Ovary (tissue), 7 donors: ENCODE measurements at regions not wholly inside any gene's neighbourhood (a gene's known extent, or its start where the extent isn't known, plus 50 kb on each side); places are given as distances from the start of the nearest gene placed in this dataset.

Source experiments
- DNase-seq, 5 donors: peaks; one replicate each; pipeline ENCODE4 v3.0.0-alpha.2; 2019 to 2020
- H3K27ac ChIP-seq, 2 donors: fragments of 200-600 bp; one replicate each; pipeline versions ENCODE4 v1.5.1 to v1.8.0; 2019 to 2022
- H3K27me3 ChIP-seq: fragments of 200-600 bp; one replicate; pipeline ENCODE4 v1.8.0; 2022
- H3K36me3 ChIP-seq: fragments of 200-600 bp; sonication (generic); one replicate; pipeline ENCODE4 v1.5.1; 2019
- H3K4me1 ChIP-seq: one replicate; pipeline ENCODE4 v1.8.1; 2013; ENCODE audit warnings: mild to moderate bottlenecking, moderate library complexity; ENCODE audit not compliant: insufficient read depth
- H3K4me3 ChIP-seq: fragments of 200-600 bp; sonication (generic); one replicate; pipeline ENCODE4 v1.5.1; 2017
- H3K9me3 ChIP-seq, 2 donors: fragments of 200-600 bp in 1 of 2; sonication (generic) in 1 of 2; one replicate each; pipeline versions ENCODE4 v1.5.1 to v1.8.1; 2013 to 2019; ENCODE audit warnings: mild to moderate bottlenecking in 1 of 2, moderate library complexity in 1 of 2
- EP300 ChIP-seq: sonication (generic); formaldehyde crosslinking; IDR thresholded peaks from one replicate; pipeline ENCODE4 v1.6.1; 2017; ENCODE audit warnings: antibody characterized with exemption
- POLR2A ChIP-seq: fragments of 450-650 bp; IDR thresholded peaks from one replicate; pipeline ENCODE4 v1.6.1; 2017; ENCODE audit warnings: antibody characterized with exemption, mild to moderate bottlenecking, moderate library complexity
- WGBS, 3 donors: extraction: QIAGEN DNeasy Blood & Tissue Kit in 1 of 3; methylation state at CpG; one replicate each; pipeline versions ENCODE4 v1.1.5 to v1.1.7; 2013 to 2017; 5-methylcytosine and 5-hydroxymethylcytosine counted together
- intact Hi-C, 4 donors: fragments of 100-400 bp; cut with DNase I; formaldehyde crosslinking; loops; one replicate each; pipeline versions ENCODE4 v1.11.0 to v1.15.1; 2022 to 2023
- TF ChIP-seq, protein P1 (sequence below), 3 donors: fragments of 450-650 bp in 2 of 3; fragments of 200-600 bp in 1 of 3; IDR thresholded peaks; one replicate each; pipeline versions ENCODE4 v1.5.1 to v1.8.0; 2016 to 2022; ENCODE audit warnings: antibody characterized with exemption in 3 of 3, mild to moderate bottlenecking in 1 of 3
- donor health status: DM: no; HTN: no; CAD: no; lungs with moderate emphysema.
- donor health status: DM: no; HTN: no; CAD: no.
- donor health status: Bipolar disorder and iron deficiency.
- donor health status: DM: no; HTN: no; CAD: no.
- donor health status: DM: yes; HTN: yes; CAD: no.

DNA sequence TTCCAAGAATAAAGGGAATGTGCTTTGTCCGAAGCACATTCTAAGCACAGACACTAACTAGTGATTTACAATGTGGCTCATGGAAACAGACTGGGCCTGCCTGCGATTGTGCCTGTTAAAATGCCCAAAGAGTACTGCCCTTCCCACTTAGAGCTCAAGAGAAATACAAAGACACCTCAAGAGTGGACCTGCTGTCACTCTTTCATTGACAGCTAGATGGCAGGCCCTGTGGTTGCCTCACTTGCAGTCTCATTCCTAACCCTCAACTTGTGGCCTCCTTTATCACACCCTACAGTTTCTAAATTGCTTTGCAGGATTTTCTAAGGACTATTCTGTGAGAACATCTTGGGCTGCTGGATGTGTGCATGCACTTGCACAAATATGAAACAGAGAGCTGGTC, 331.0 kb upstream of the EMCN start:
- H3K4me3 ChIP-seq: no peak overlapping the region
- TF ChIP-seq POLR2A (no peak), EP300 (no peak)
- TF ChIP-seq, protein P1, sequence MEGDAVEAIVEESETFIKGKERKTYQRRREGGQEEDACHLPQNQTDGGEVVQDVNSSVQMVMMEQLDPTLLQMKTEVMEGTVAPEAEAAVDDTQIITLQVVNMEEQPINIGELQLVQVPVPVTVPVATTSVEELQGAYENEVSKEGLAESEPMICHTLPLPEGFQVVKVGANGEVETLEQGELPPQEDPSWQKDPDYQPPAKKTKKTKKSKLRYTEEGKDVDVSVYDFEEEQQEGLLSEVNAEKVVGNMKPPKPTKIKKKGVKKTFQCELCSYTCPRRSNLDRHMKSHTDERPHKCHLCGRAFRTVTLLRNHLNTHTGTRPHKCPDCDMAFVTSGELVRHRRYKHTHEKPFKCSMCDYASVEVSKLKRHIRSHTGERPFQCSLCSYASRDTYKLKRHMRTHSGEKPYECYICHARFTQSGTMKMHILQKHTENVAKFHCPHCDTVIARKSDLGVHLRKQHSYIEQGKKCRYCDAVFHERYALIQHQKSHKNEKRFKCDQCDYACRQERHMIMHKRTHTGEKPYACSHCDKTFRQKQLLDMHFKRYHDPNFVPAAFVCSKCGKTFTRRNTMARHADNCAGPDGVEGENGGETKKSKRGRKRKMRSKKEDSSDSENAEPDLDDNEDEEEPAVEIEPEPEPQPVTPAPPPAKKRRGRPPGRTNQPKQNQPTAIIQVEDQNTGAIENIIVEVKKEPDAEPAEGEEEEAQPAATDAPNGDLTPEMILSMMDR (IDR thresholded peaks at IDR 0.05): no peak
- no peaks in the 10 kb centered on the region for H3K36me3 ChIP-seq
- intact Hi-C loops: no loop called here
- 84 to 92% (median 90%) methylated on average over 2 of the region's 2 CpGs for WGBS, 3 donors
- no peaks in the 10 kb centered on the region for H3K27me3 ChIP-seq
- H3K27ac ChIP-seq: no peak overlapping the region
- H3K4me1 ChIP-seq: peaks cover 1% of the 10 kb centered on the region
- DNase-seq: no peak
- H3K9me3 ChIP-seq: no peaks in the 10 kb centered on the region

DNA sequence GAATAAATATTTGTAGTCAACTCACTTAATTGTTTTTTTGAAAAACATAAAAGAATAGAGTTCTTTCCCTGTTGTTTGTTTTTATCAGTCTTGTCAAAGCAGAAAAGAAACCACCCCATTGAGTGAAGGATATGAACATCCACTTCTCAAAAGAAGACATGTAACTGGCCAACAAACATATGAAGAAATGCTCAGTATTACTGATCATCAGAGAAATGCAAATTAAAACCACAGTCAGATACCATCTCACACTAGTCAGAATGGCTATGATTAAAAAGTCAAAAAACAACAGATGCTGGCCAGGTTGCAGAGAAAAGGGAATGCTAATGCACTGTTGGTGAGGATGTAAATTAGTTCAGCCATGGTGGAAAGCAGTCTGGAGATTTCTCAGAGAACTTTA, 326.1 kb upstream of the EMCN start:
- H3K4me3 ChIP-seq: no peak overlapping the region
- no peaks in the 10 kb centered on the region for H3K27me3 ChIP-seq
- no peaks in the 10 kb centered on the region for H3K4me1 ChIP-seq
- intact Hi-C loops: no loop called here
- TF ChIP-seq POLR2A (no peak), EP300 (no peak)
- TF ChIP-seq, protein P1 (IDR thresholded peaks at IDR 0.05): no peak
- no peak for DNase-seq
- no peaks in the 10 kb centered on the region for H3K9me3 ChIP-seq
- no peak overlapping the region for H3K27ac ChIP-seq
- no peaks in the 10 kb centered on the region for H3K36me3 ChIP-seq

DNA sequence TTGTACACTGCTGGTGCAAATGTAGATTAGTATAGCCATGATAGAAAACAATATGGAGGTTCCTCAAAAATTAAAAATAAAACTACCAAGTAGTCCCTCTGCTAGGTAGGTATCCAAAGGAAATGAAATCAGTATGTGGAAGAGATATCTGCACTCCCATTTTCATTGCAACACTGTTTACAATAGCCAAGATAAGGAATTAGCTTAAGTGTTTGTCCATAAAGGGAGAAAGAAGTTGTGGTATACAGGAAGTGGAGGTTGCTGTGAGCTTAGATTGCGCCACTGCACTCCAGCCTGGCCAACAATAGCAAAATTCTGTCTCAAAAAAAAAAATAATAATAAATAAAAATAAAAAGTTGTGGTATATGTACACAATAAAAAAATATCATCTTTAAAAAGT, 325.0 kb upstream of the EMCN start:
- TF ChIP-seq, protein P1 (IDR thresholded peaks at IDR 0.05): no peak
- no peak for TF ChIP-seq EP300
- no peak for TF ChIP-seq POLR2A
- no peak overlapping the region for H3K27ac ChIP-seq
- H3K4me3 ChIP-seq: no peak overlapping the region
- intact Hi-C loops: no loop called here
- WGBS, 3 donors: 95 to 98% (median 97%) methylated on average over 1 of the region's 1 CpG
- no peaks in the 10 kb centered on the region for H3K9me3 ChIP-seq
- no peak for DNase-seq
- no peaks in the 10 kb centered on the region for H3K27me3 ChIP-seq
- no peaks in the 10 kb centered on the region for H3K36me3 ChIP-seq
- no peaks in the 10 kb centered on the region for H3K4me1 ChIP-seq

DNA sequence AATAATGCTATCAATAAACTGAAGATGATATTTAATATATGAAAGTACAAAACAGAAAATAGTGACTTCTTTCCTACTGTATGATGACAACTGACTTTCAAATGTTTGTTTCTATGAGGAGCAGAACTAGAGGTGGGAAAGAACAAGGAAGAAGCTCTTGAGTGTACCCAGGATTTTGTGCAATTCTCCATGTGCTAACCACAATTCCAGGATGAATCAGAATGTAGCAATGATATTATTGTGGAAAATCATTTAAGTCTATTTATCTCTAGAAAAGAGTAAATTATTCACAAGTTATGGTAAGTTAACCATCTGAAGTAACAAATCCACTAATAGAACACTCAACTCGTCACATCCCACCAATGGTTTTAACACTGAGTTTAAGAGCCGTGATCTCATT, 324.1 kb upstream of the EMCN start:
- Histone ChIP-seq H3K4me3 (no peak overlapping the region), H3K27me3 (no peaks in the 10 kb centered on the region), H3K9me3 (no peaks in the 10 kb centered on the region), H3K36me3 (no peaks in the 10 kb centered on the region), H3K4me1 (no peaks in the 10 kb centered on the region), H3K27ac (no peak overlapping the region)
- TF ChIP-seq EP300 (no peak), POLR2A (no peak)
- TF ChIP-seq, protein P1 (IDR thresholded peaks at IDR 0.05): no peak
- DNase-seq: no peak
- WGBS, 3 donors: 96 to 98% (median 97%) methylated on average over 2 of the region's 2 CpGs
- intact Hi-C loops: no loop called here

DNA sequence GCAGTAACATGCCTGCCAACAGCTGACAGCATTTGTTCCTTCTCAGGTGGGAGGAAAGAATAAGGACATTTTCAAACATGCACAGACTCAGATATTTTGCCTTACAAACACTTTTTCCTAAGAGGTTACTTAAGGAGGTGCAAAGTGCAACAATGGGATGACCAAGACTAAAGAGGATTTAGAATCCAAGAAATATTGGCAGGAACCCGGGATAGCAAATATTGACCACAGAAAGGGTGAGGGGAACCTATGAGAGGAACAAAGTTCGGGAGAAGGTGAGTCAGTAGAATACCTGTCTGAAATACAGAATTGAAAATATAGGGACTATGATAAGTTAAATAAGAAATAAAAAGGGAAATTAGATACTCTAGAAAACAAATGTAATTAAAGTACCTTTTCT, 321.9 kb upstream of the EMCN start:
- Histone ChIP-seq H3K27ac (no peak overlapping the region), H3K4me3 (no peak overlapping the region), H3K27me3 (no peaks in the 10 kb centered on the region), H3K9me3 (no peaks in the 10 kb centered on the region), H3K36me3 (no peaks in the 10 kb centered on the region), H3K4me1 (no peaks in the 10 kb centered on the region)
- intact Hi-C loops: no loop called here
- TF ChIP-seq POLR2A (no peak), EP300 (no peak)
- TF ChIP-seq, protein P1 (IDR thresholded peaks at IDR 0.05): no peak
- 95% methylated on average over 2 of the region's 2 CpGs for WGBS, 3 donors
- no peak for DNase-seq
